ENCODE measurements at regions not wholly inside any gene's neighbourhood (a gene's known extent, or its start where the extent isn't known, plus 50 kb on each side); places are given as distances from the start of the nearest gene placed in this dataset.

- TF ChIP-seq CTCF (conservative IDR thresholded peaks at IDR 0.05; ENCODE audit: low read depth, low read length) (peak; percentile 83), EZH2 (IDR thresholded peaks at IDR 0.05; ENCODE audit: borderline replicate concordance, low read depth, low read length, poor library complexity, severe bottlenecking) (no peak)
Measured at GRCh38 chr14:49173765-49174373, 412.3 kb downstream of the RPS29 start.
